Activated CD8-positive, alpha-beta memory T cell treated with anti-CD3 and anti-CD28 coated beads, Interleukin-2, amount 10 ng/mL, durations not matched to agents 7 days and 5 days (primary cell): ENCODE measurements at regions not wholly inside any gene's neighbourhood (a gene's known extent, or its start where the extent isn't known, plus 50 kb on each side); places are given as distances from the start of the nearest gene placed in this dataset.

ENCODE experiments used
- ATAC-seq: fragments of 150-1000 bp; cut with Tn5 transposase; one replicate; pipeline ENCODE4 v1.10.0; 2021; ENCODE audit warnings: moderate library complexity
- CTCF ChIA-PET: fragments of 350-600 bp; sonication (Branson Sonifier 250); formaldehyde crosslinking; loops from one replicate; lab custom pipeline; 2021; ENCODE audit warnings: antibody characterized with exemption; lab: Charles Lee
- DNase-seq: peaks from one replicate; pipeline ENCODE4 v3.0.0-alpha.2; 2020
- H3K27ac Mint-ChIP-seq: one replicate; pipeline ENCODE4 v1.8.0; 2021; ENCODE audit warnings: mild to moderate bottlenecking, mixed read lengths
- H3K27me3 Mint-ChIP-seq: one replicate; pipeline ENCODE4 v1.8.0; 2021; ENCODE audit warnings: mixed read lengths
- H3K36me3 Mint-ChIP-seq: one replicate; pipeline ENCODE4 v1.8.0; 2021; ENCODE audit warnings: mild to moderate bottlenecking, mixed read lengths
- H3K4me1 Mint-ChIP-seq: one replicate; pipeline ENCODE4 v1.8.0; 2021; ENCODE audit warnings: mixed read lengths
- H3K4me3 Mint-ChIP-seq: one replicate; pipeline ENCODE4 v1.8.0; 2021; ENCODE audit warnings: mild to moderate bottlenecking, moderate library complexity, mixed read lengths
- H3K9me3 Mint-ChIP-seq: one replicate; pipeline ENCODE4 v1.8.0; 2022; ENCODE audit warnings: low read depth, mixed read lengths

DNA sequence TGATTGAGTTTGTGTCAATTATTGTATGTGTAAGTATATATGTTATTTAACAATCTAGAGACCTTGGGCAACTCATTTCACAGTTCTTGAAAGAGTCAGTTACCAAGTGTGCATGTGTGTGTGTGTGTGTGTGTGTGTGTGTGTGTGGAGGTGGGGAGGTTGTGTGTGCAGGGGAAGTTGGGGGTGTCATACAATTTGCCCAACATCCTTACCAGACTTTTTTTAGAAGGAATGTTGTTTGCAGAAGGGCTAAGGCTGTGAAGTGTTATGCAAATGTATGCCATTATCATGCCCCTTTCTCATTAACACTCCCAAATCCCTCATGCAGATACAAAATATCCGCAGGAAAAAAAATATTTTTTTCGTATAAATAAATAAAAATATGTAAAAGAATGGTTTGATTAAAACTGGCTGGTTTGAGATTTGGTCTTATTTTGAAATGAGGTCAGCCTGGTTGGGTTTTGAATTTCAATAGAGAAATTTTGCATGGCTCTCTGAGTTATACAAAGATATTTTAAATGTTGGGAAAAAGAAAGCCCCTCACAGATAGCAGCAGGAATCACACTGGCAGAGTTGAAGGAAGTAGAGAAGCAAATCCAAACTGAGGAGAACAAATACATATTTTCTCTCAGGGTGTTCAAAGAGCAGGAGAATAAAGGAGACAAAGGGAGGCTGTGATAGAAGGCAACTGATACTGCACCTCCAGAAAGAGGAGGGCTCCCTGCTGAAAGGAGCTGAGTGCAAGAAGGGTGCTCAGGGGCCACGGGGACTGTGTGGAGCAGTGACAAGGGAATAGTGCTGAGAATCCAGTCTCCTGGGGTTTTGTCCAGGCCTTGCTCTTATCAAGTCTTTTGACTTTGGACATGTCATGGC, 1365.5 kb upstream of the CELF4 start:
- Mint-ChIP-seq H3K27ac (no peak overlapping the region), H3K4me1 (no peaks in the 10 kb centered on the region), H3K36me3 (peaks cover 1% of the 10 kb centered on the region), H3K9me3 (peaks cover 1% of the 10 kb centered on the region), H3K4me3 (no peak overlapping the region), H3K27me3 (peaks cover 2% of the 10 kb centered on the region)
- ATAC-seq = no peak
- CTCF ChIA-PET = no interaction called here
- no peak for DNase-seq

DNA sequence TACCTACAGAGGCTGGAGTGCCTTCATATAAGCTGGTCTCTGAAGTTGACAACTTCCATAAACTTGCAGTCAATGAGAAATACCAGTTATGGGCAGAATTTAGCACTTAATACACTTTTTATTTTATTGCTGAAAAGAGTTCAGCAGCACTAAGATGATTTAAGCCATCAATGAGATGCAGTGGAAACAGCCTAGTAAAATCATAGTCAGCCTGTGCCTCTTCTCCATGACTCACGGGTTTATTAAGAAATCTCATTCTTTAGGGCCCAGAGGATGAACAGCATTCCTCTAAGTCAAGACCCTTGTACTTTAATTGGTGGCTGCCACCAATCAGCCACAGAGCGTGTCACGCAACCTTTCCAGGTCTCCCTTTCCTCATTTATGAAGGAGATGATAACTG, 1357.9 kb upstream of the CELF4 start:
- ATAC-seq (no peak), DNase-seq (no peak)
- Mint-ChIP-seq H3K4me3 (no peak overlapping the region), H3K27ac (no peak overlapping the region), H3K27me3 (no peaks in the 10 kb centered on the region), H3K9me3 (no peaks in the 10 kb centered on the region), H3K36me3 (no peaks in the 10 kb centered on the region), H3K4me1 (no peaks in the 10 kb centered on the region)
- CTCF ChIA-PET = no interaction called here

DNA sequence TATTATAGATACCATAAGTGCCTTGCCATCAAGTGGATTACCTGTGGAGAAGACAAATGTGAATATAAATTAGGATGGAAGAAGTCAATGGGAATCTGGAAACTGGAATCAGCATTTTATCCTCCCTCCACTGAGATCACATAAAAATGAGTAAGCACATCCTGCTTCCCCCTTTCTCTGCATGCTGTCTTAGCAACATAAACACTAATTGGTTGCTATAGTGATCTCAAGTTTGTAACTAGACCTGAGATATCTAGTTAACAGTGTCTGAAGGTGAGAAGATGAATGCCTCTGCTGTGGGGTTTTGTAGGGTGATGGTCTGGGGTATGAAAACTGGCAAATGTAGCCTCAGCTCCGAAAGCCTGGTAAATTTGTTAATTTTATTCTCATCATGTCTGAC, 1357.5 kb upstream of the CELF4 start:
- Mint-ChIP-seq H3K4me3 (no peak overlapping the region), H3K9me3 (no peaks in the 10 kb centered on the region), H3K36me3 (no peaks in the 10 kb centered on the region), H3K4me1 (no peaks in the 10 kb centered on the region), H3K27me3 (no peaks in the 10 kb centered on the region), H3K27ac (no peak overlapping the region)
- CTCF ChIA-PET = no interaction called here
- no peak for DNase-seq
- ATAC-seq = no peak

DNA sequence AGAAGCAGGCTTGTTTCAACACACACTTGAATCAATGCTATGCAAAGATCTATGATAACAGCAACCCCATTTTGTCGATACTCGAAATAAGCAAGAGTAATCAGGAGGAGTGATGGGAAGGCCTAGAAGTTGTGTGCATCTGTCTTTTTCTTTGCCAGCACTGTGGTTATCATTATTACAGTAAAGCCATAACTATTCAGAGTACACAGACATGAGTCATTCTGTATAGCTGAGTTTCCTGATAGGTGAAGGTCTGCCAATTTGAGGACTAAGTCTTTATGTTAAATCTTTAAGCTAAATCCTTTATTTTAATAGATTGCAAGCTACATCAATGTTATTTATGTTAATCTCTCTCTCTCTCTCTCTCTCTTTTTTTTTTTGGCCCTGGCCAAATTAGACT, 1344.4 kb upstream of the CELF4 start:
- no peaks in the 10 kb centered on the region for H3K36me3 Mint-ChIP-seq
- H3K4me1 Mint-ChIP-seq = no peaks in the 10 kb centered on the region
- no peak overlapping the region for H3K27ac Mint-ChIP-seq
- H3K9me3 Mint-ChIP-seq = no peaks in the 10 kb centered on the region
- CTCF ChIA-PET = interaction anchor here (0.6 kb wide), 1 partner anchor 557 kb away, joined by 3 read pairs; no protein-coding TSS in a partner anchor
- H3K4me3 Mint-ChIP-seq = no peak overlapping the region
- H3K27me3 Mint-ChIP-seq = no peaks in the 10 kb centered on the region
- DNase-seq (no peak), ATAC-seq (no peak)

DNA sequence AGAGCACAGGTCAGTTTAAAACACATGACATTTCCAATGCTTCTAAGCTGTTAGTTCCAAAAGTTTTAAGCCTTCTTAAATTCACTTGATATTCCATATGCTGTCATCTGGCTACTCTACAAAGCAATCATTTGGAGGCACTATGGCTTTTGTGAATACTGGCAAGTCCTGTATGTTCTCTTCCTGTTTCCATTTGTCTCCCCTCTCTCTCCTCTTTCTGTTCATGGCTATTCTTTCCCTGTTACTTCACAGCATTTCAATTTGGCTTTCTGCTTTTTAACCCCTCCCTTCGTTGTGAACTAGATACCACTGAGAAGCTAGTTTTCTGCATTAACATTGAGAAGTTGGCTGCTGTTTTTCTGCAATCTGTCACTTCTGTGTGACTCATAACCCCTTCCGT, 1337.2 kb upstream of the CELF4 start:
- CTCF ChIA-PET = no interaction called here
- no peak for ATAC-seq
- H3K36me3 Mint-ChIP-seq = no peaks in the 10 kb centered on the region
- H3K4me3 Mint-ChIP-seq = no peak overlapping the region
- H3K9me3 Mint-ChIP-seq = no peaks in the 10 kb centered on the region
- DNase-seq = no peak
- H3K27ac Mint-ChIP-seq = no peak overlapping the region
- H3K4me1 Mint-ChIP-seq = no peaks in the 10 kb centered on the region
- no peaks in the 10 kb centered on the region for H3K27me3 Mint-ChIP-seq

DNA sequence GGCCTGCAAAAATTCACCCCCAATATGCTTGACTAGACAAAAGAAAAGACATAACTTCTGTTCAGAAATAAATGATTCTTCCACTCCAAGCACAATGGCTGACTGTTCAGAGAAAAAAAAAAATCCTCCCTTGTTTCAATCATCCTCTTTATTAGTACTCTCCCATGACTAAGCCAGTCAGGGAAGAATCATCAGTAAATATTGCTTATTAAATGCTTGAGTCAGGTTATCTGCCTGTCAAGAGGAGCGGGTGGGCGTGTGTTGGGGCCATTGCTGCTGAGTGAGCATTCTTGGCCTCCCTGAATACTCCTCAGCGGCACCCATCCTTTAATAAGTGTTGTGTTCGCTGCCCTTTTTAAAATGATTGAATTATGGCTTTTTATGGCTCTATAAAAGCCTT, 1334.8 kb upstream of the CELF4 start:
- DNase-seq (no peak), ATAC-seq (no peak)
- no peaks in the 10 kb centered on the region for H3K27me3 Mint-ChIP-seq
- no peak overlapping the region for H3K4me3 Mint-ChIP-seq
- no peaks in the 10 kb centered on the region for H3K36me3 Mint-ChIP-seq
- CTCF ChIA-PET = no interaction called here
- no peaks in the 10 kb centered on the region for H3K9me3 Mint-ChIP-seq
- H3K4me1 Mint-ChIP-seq = no peaks in the 10 kb centered on the region
- no peak overlapping the region for H3K27ac Mint-ChIP-seq

DNA sequence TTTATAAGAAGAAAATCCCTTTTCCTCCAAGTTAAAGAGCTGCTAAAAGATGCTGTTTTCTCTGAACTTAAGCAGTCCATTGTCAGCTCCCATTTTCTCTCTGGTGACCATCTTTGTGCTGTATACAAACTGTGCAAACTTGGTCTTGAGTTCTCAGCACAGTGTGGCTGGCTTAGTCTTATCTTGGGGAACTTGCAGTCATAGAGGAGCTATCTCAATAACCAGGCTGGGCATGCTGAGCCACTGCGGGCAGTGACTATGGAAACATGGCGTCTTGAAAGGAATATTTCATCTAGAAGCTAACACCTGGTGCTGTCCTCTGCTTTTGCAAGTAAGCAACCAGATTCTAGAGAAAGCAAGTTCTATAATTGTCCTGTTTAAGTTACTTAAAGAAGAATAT, 1334.4 kb upstream of the CELF4 start:
- ATAC-seq (no peak), DNase-seq (no peak)
- Mint-ChIP-seq H3K4me1 (no peaks in the 10 kb centered on the region), H3K27ac (no peak overlapping the region), H3K36me3 (no peaks in the 10 kb centered on the region), H3K9me3 (no peaks in the 10 kb centered on the region), H3K27me3 (no peaks in the 10 kb centered on the region), H3K4me3 (no peak overlapping the region)
- CTCF ChIA-PET = no interaction called here

DNA sequence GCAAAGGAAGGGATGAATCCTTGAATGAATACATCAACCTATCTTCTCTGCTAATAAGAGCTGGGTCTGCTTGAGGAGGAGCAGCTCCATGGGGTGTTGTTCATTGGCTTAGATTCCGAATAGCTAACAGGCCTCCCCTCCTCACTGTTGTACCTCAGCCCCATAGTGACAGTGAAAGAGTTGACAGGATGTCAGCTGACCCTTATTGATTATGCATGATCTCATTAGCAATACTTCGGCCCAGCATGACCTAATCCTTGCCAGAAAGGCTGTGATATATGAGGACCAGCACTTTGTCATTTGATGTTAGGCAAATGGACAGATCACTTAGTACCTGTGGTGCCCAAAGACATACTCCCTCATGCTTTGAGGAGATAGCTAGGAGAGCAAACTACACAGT, 1333.7 kb upstream of the CELF4 start:
- ATAC-seq (no peak), DNase-seq (no peak)
- Mint-ChIP-seq H3K4me1 (no peaks in the 10 kb centered on the region), H3K36me3 (no peaks in the 10 kb centered on the region), H3K9me3 (no peaks in the 10 kb centered on the region), H3K27me3 (no peaks in the 10 kb centered on the region), H3K4me3 (no peak overlapping the region), H3K27ac (no peak overlapping the region)
- CTCF ChIA-PET = no interaction called here

DNA sequence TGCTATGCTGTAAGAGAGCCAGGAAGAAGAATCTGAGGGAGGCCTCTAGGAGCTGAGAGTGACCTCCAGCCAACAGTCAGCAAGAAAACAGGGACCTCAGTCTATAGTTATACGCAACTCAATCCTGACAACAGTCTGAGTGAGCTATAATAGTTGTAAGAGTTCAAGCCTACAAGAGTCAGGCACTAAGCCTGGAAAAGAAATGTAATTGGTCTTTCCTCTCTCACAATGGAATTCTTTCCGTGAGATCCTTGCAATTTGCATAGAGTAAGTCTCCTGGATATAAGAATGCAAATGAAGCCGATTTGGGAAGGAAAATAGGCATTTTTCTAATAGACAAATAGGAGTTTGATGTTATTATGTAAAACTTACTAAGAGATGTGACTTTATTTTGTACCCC, 1332.6 kb upstream of the CELF4 start:
- Mint-ChIP-seq H3K4me1 (no peaks in the 10 kb centered on the region), H3K27ac (no peak overlapping the region), H3K4me3 (no peak overlapping the region), H3K9me3 (no peaks in the 10 kb centered on the region), H3K36me3 (no peaks in the 10 kb centered on the region), H3K27me3 (no peaks in the 10 kb centered on the region)
- CTCF ChIA-PET = no interaction called here
- DNase-seq (no peak), ATAC-seq (no peak)

DNA sequence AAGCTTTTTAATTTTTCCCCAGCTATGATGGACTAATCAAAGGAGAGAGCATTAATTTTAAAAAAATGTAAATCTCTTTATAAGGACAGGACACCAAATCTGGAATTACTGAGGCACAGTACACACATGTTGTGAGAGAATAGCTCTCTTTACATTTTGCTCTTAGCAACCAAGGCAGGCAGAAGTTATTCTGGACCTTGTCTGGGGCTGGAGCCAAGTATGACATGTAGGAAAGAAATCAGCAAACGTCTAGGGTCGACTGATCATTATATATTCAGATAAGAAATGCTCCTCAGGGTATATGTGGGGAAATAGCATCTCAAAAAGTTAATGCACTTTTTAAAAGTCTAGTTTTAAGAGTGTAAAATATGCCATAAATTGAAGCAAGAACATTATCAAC, 1330.0 kb upstream of the CELF4 start:
- Mint-ChIP-seq H3K36me3 (no peaks in the 10 kb centered on the region), H3K27me3 (no peaks in the 10 kb centered on the region), H3K4me1 (no peaks in the 10 kb centered on the region), H3K9me3 (no peaks in the 10 kb centered on the region), H3K4me3 (no peak overlapping the region), H3K27ac (no peak overlapping the region)
- ATAC-seq = no peak
- CTCF ChIA-PET = no interaction called here
- no peak for DNase-seq

DNA sequence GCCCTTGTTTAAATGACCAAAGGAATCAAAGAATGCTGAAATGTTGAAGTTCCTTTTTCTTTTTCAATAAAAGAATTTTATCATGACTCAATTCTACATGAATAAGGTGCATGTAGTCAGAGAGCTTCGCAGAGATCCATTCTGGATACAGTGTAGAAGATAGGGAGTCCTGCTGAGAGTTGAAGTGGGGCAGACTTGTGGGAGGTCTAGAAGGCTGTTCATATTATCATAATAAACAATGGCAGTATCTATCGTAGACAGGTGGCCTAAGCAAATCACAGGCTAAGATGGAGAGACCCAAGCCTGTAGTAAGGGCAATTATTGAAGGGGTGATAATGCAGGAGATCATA, 1322.0 kb upstream of the CELF4 start:
- Mint-ChIP-seq H3K9me3 (no peaks in the 10 kb centered on the region), H3K27me3 (no peaks in the 10 kb centered on the region), H3K4me3 (no peak overlapping the region), H3K36me3 (no peaks in the 10 kb centered on the region), H3K4me1 (no peaks in the 10 kb centered on the region), H3K27ac (no peak overlapping the region)
- CTCF ChIA-PET = no interaction called here
- no peak for ATAC-seq
- no peak for DNase-seq

DNA sequence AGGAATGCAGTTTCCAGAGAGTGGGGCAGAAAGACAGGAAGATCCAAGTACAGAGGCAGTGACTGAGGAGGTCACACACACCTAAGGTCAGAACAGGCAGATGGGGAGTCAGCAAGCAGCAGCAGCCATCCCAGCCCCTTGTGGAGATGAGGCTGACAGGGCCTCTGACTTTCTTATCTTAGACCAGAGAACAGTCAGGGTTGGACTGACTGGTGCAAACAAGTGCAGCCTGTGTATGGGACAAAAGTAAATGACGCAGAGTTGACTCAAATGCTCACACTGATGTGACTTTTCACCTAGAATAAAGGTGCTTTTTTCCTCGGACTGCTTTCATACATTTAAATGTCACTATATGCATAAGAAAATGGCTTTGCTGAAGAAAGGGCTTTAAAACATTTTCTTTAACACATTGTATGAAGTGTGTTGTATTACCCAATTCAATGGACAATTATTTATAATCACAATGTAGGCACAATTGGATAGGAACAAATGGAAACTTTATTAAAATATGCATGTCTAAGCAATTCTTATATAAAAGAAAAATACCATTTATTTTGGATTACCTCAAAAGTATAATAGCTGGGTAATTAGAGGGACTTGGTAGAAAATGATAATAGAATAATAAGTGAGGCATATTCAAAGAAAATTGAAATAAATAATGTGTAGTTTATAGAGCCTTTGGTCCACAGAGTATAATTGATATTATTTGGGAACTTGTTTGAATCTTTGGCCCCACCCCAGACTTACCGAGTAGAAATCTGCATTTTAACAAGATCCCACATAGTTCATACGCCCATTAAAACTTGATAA, 1321.5 kb upstream of the CELF4 start:
- ATAC-seq (no peak), DNase-seq (no peak)
- no peaks in the 10 kb centered on the region for H3K36me3 Mint-ChIP-seq
- no peaks in the 10 kb centered on the region for H3K9me3 Mint-ChIP-seq
- CTCF ChIA-PET = no interaction called here
- H3K27me3 Mint-ChIP-seq = no peaks in the 10 kb centered on the region
- no peaks in the 10 kb centered on the region for H3K4me1 Mint-ChIP-seq
- no peak overlapping the region for H3K27ac Mint-ChIP-seq
- H3K4me3 Mint-ChIP-seq = no peak overlapping the region

DNA sequence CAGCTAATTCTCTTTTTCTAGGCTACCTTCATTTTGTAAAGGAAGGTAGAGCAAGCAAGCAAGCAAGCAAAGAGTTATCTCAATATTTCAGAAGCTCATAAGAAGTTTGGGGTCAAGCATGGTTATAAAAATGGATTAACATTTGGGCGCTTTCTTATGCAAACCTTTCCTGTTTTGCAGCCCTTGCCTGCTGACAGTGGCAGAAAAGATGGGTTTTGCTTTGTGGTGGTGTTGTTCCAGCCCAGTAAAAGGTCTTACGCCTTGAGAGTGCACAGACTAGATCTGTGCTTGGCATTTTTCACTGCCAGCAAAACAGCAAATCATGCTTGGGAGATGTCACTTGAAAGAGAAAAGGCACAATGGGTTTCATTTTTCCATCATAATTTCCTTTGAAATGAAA, 1320.6 kb upstream of the CELF4 start:
- H3K36me3 Mint-ChIP-seq = no peaks in the 10 kb centered on the region
- no peaks in the 10 kb centered on the region for H3K9me3 Mint-ChIP-seq
- no peaks in the 10 kb centered on the region for H3K4me1 Mint-ChIP-seq
- no peak for ATAC-seq
- no peak overlapping the region for H3K27ac Mint-ChIP-seq
- H3K4me3 Mint-ChIP-seq = no peak overlapping the region
- no peaks in the 10 kb centered on the region for H3K27me3 Mint-ChIP-seq
- CTCF ChIA-PET = no interaction called here
- no peak for DNase-seq

DNA sequence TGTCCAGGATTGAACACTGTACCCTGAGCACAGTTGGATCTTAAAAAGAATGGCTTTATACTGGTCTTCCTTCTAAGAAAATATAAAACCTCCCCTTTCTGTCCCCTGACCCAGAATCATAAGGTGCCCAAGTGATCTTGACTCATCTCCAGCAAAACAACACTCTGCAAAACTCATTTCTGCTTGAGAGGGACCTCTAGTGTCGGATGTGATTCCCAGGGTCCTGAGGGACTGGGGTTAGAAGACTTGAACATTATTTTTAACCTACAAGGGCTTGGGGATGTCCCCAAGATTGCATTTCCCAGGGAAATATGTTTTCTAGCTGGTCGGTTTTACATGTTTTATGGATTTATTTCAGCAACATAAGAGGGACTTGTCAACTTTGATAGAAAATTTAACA, 1318.5 kb upstream of the CELF4 start:
- ATAC-seq (no peak), DNase-seq (no peak)
- no peak overlapping the region for H3K4me3 Mint-ChIP-seq
- H3K36me3 Mint-ChIP-seq = no peaks in the 10 kb centered on the region
- H3K9me3 Mint-ChIP-seq = no peaks in the 10 kb centered on the region
- H3K4me1 Mint-ChIP-seq = no peaks in the 10 kb centered on the region
- H3K27me3 Mint-ChIP-seq = no peaks in the 10 kb centered on the region
- CTCF ChIA-PET = no interaction called here
- no peak overlapping the region for H3K27ac Mint-ChIP-seq
